ENCODE measurements at regions not wholly inside any gene's neighbourhood (a gene's known extent, or its start where the extent isn't known, plus 50 kb on each side); places are given as distances from the start of the nearest gene placed in this dataset.

DNA sequence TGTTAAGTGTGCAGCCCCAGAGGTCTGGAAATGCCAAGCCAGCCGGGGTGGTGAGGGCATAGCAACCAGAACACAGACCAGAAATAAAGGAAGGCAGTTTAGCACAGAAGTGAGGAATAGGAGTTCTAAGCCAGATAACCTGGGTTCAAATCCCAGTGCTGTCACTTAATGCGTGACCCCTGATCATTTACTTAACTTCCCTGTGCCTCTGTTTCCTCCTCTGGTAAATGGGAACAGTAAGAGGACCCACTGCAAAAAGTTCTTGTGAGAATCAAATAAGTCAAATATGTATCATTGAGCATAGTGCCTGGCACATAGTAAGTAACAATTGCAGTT lies 125.2 kb upstream of the ARHGEF3 start:
- TF ChIP-seq, protein P1, sequence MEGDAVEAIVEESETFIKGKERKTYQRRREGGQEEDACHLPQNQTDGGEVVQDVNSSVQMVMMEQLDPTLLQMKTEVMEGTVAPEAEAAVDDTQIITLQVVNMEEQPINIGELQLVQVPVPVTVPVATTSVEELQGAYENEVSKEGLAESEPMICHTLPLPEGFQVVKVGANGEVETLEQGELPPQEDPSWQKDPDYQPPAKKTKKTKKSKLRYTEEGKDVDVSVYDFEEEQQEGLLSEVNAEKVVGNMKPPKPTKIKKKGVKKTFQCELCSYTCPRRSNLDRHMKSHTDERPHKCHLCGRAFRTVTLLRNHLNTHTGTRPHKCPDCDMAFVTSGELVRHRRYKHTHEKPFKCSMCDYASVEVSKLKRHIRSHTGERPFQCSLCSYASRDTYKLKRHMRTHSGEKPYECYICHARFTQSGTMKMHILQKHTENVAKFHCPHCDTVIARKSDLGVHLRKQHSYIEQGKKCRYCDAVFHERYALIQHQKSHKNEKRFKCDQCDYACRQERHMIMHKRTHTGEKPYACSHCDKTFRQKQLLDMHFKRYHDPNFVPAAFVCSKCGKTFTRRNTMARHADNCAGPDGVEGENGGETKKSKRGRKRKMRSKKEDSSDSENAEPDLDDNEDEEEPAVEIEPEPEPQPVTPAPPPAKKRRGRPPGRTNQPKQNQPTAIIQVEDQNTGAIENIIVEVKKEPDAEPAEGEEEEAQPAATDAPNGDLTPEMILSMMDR (IDR thresholded peaks at IDR 0.05; ENCODE audit: insufficient read depth, low read length, poor library complexity, severe bottlenecking), result no peak
- no peak for TF ChIP-seq EZH2phosphoT487 (conservative IDR thresholded peaks at IDR 0.05; ENCODE audit: low read length)

Data from SU-DHL-6 (cell line).